Endothelial cell of umbilical vein (primary cell): ENCODE measurements at regions not wholly inside any gene's neighbourhood (a gene's known extent, or its start where the extent isn't known, plus 50 kb on each side); places are given as distances from the start of the nearest gene placed in this dataset.

Experiments
- BruUV-seq: library from RNA; stranded (reverse); fragments of 400-500 nt; replicated peaks from 2 replicates; lab custom pipeline; 2021; lab: Mats Ljungman, UMichigan
- CTCF ChIA-PET: fragments of 300-600, 350-600 bp; sonication (Branson Sonifier 250); formaldehyde crosslinking; loops from one replicate; lab custom pipeline; 2021; ENCODE audit warnings: antibody characterized with exemption, inconsistent platforms; lab: Charles Lee
- POLR2A ChIA-PET: fragments of 300-600, 350-600 bp; sonication (Branson Sonifier 250); formaldehyde crosslinking; loops from one replicate; lab custom pipeline; 2021; ENCODE audit warnings: antibody characterized with exemption, inconsistent platforms; lab: Charles Lee
- DNase-seq: peaks from one replicate; pipeline ENCODE4 v3.0.0-alpha.2; 2011; ENCODE audit warnings: low read depth, low spot score
- FAIRE-seq: peaks from 2 replicates; lab custom pipeline; 2011; peaks lifted over from hg19 to GRCh38; lab: Jason Lieb, UNC
- H2AFZ ChIP-seq: 2 replicates; pipeline ENCODE4 v1.6.0; 2012; ENCODE audit warnings: low read depth, low read length, control low read depth, inconsistent platforms
- H3K27ac ChIP-seq: 2 replicates; pipeline ENCODE4 v1.5.1; 2011; ENCODE audit warnings: low read depth, mild to moderate bottlenecking, control low read depth, low read length, moderate library complexity; ENCODE audit not compliant: insufficient read depth
- H3K27me3 ChIP-seq, 2 experiments: 2 replicates each; pipeline versions ENCODE4 v1.6.0 to v1.6.1; 2011; ENCODE audit warnings: low read length in 2 of 2, mixed read lengths in 1 of 2; ENCODE audit not compliant: control insufficient read depth in 2 of 2, insufficient read depth in 2 of 2
- H3K36me3 ChIP-seq, 2 experiments: 2 replicates in 1 of 2; 3 replicates in 1 of 2; pipeline ENCODE4 v1.5.1; 2011; ENCODE audit warnings: low read length in 2 of 2, mild to moderate bottlenecking in 1 of 2, moderate library complexity in 1 of 2; ENCODE audit not compliant: control insufficient read depth in 2 of 2, insufficient read depth in 2 of 2; ENCODE audit errors: extremely low read depth in 1 of 2
- H3K4me1 ChIP-seq: 3 replicates; pipeline ENCODE4 v1.5.1; 2011; ENCODE audit warnings: mild to moderate bottlenecking, low read length; ENCODE audit not compliant: control insufficient read depth, insufficient read depth; ENCODE audit errors: extremely low read depth
- H3K4me2 ChIP-seq: 2 replicates; pipeline ENCODE4 v1.6.1; 2011; ENCODE audit warnings: low read length, control low read depth, mixed read lengths; ENCODE audit not compliant: insufficient read depth
- H3K4me3 ChIP-seq, 3 experiments: fragments of 200-600 bp in 1 of 3; sonication (generic), shearing (Covaris generic) in 1 of 3; replicated peaks in 1 of 3; 2 replicates each; pipeline ENCODE4 v1.5.1; 2011 to 2016; ENCODE audit warnings: control low read depth in 3 of 3, low read length in 3 of 3, mild to moderate bottlenecking in 2 of 3, inconsistent platforms in 1 of 3, low read depth in 1 of 3, moderate library complexity in 1 of 3; ENCODE audit not compliant: insufficient read depth in 1 of 3
- H3K79me2 ChIP-seq: 2 replicates; pipeline ENCODE4 v1.6.0; 2012; ENCODE audit warnings: low read length, inconsistent platforms; ENCODE audit not compliant: control insufficient read depth, insufficient read depth
- H3K9ac ChIP-seq: replicated peaks from 2 replicates; pipeline ENCODE3; 2011; ENCODE audit warnings: low read length, control low read depth; ENCODE audit not compliant: insufficient read depth; ENCODE audit errors: extremely low read depth
- H3K9me1 ChIP-seq: replicated peaks from 3 replicates; pipeline ENCODE4 v1.6.0; 2011; ENCODE audit warnings: mild to moderate bottlenecking, low read length; ENCODE audit not compliant: control insufficient read depth, insufficient read depth; ENCODE audit errors: extremely low read depth
- H3K9me3 ChIP-seq: replicated peaks from 2 replicates; pipeline ENCODE4 v1.5.1; 2012; ENCODE audit warnings: low read length, inconsistent platforms; ENCODE audit not compliant: control insufficient read depth, insufficient read depth
- H4K20me1 ChIP-seq: replicated peaks from 2 replicates; pipeline ENCODE3; 2011; ENCODE audit warnings: mild to moderate bottlenecking, low read length; ENCODE audit not compliant: control insufficient read depth, insufficient read depth; ENCODE audit errors: extremely low read depth
- EZH2 ChIP-seq: IDR thresholded peaks from 2 replicates; pipeline ENCODE4 v1.6.1; 2012; ENCODE audit warnings: borderline replicate concordance, low read depth, mild to moderate bottlenecking, moderate library complexity, low read length, inconsistent platforms; ENCODE audit not compliant: severe bottlenecking
- FOS ChIP-seq: IDR thresholded peaks from 2 replicates; pipeline ENCODE4 v1.6.1; 2011; ENCODE audit warnings: mild to moderate bottlenecking, low read length, moderate library complexity, borderline replicate concordance; ENCODE audit not compliant: insufficient read depth
- GATA2 ChIP-seq: IDR thresholded peaks from 2 replicates; pipeline ENCODE4 v1.7.0; 2011; ENCODE audit warnings: low read depth, mild to moderate bottlenecking, moderate library complexity, mixed read lengths, low read length; ENCODE audit not compliant: insufficient read length, insufficient read depth
- JUN ChIP-seq: IDR thresholded peaks from 2 replicates; pipeline ENCODE4 v1.6.1; 2011; ENCODE audit warnings: borderline replicate concordance, low read depth; ENCODE audit not compliant: insufficient read length, insufficient read depth
- MYC ChIP-seq: IDR thresholded peaks from one replicate; pipeline ENCODE4 v1.6.1; 2011; ENCODE audit warnings: mild to moderate bottlenecking, low read depth, low read length
- POLR2A ChIP-seq: IDR thresholded peaks from 2 replicates; pipeline ENCODE4 v1.6.1; 2012; ENCODE audit warnings: low read depth, mild to moderate bottlenecking, control low read depth, low read length
- POLR2AphosphoS5 ChIP-seq: IDR thresholded peaks from 2 replicates; pipeline ENCODE4 v1.6.1; 2012; ENCODE audit warnings: low read depth, mild to moderate bottlenecking, control low read depth, low read length, moderate library complexity; ENCODE audit not compliant: insufficient read depth
- dilution Hi-C: fragments of 300-500 bp; cut with MboI; formaldehyde crosslinking; loops from one replicate; pipeline ENCODE4 v1.15.0; 2019; ENCODE audit warnings: low sequenced_read_pairs; ENCODE audit not compliant: extremely low pct_ligation_motif_present
- intact Hi-C: fragments of 100-400 bp; cut with micrococcal nuclease; formaldehyde crosslinking; loops from one replicate; pipeline ENCODE4 v1.10.0; 2022
- TF ChIP-seq, protein P1 (sequence below): IDR thresholded peaks from 2 replicates; pipeline ENCODE4 v1.6.1; 2011; ENCODE audit not compliant: insufficient read depth, insufficient read length
- TF ChIP-seq, protein P2 (sequence below), 2 donors: IDR thresholded peaks; 1 replicate in 1 of 2; 2 replicates in 1 of 2; pipeline ENCODE4 v1.5.1; 2011; ENCODE audit warnings: low read length in 2 of 2, mild to moderate bottlenecking in 2 of 2, moderate library complexity in 2 of 2, control low read depth in 1 of 2, inconsistent platforms in 1 of 2, low read depth in 1 of 2; ENCODE audit not compliant: insufficient read depth in 1 of 2; ENCODE audit errors: extremely low read depth in 1 of 2

DNA sequence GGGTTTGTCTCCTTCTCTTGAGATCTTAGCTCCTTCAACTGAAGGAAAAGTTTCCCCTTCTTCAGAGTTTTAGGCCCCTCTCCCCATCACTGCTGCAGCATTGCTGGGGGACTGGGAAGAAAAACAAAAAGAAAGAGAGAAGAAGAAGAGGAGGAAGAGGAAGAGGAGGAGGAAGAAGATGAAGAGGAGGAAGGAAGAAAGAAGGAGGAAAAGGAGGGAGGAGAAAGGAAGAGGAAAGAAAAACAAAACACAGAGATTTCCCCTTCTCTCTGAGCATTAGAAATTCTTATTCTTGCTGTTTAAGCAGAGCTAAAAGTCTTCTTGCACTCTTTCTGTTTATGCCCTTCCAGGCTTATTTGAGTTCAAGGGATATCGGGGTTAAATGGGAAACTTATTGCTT is 219.8 kb upstream of the AMIGO2 start:
- H3K27me3 ChIP-seq: no peaks in the 10 kb centered on the region
- no peak overlapping the region for H3K4me3 ChIP-seq
- no TSS peak for BruUV-seq
- no peak overlapping the region for H3K4me2 ChIP-seq
- FAIRE-seq: no peak
- no peaks in the 10 kb centered on the region for H4K20me1 ChIP-seq
- no peaks in the 10 kb centered on the region for H3K9me1 ChIP-seq
- intact Hi-C loops (no loop called here), dilution Hi-C loops (no loop called here)
- TF ChIP-seq POLR2AphosphoS5: no peak
- no peak for TF ChIP-seq MYC
- TF ChIP-seq, protein P1, sequence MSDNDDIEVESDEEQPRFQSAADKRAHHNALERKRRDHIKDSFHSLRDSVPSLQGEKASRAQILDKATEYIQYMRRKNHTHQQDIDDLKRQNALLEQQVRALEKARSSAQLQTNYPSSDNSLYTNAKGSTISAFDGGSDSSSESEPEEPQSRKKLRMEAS: no peak
- TF ChIP-seq POLR2A: no peak
- TF ChIP-seq, protein P2, sequence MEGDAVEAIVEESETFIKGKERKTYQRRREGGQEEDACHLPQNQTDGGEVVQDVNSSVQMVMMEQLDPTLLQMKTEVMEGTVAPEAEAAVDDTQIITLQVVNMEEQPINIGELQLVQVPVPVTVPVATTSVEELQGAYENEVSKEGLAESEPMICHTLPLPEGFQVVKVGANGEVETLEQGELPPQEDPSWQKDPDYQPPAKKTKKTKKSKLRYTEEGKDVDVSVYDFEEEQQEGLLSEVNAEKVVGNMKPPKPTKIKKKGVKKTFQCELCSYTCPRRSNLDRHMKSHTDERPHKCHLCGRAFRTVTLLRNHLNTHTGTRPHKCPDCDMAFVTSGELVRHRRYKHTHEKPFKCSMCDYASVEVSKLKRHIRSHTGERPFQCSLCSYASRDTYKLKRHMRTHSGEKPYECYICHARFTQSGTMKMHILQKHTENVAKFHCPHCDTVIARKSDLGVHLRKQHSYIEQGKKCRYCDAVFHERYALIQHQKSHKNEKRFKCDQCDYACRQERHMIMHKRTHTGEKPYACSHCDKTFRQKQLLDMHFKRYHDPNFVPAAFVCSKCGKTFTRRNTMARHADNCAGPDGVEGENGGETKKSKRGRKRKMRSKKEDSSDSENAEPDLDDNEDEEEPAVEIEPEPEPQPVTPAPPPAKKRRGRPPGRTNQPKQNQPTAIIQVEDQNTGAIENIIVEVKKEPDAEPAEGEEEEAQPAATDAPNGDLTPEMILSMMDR (IDR thresholded peaks at IDR 0.05; ENCODE audit: extremely low read depth in 1 of 2, insufficient read depth in 1 of 2, low read depth in 1 of 2, low read length in 2 of 2): no peak
- TF ChIP-seq EZH2: no peak
- no peak for TF ChIP-seq GATA2
- no peak for TF ChIP-seq FOS
- TF ChIP-seq JUN: no peak
- DNase-seq: no peak
- no peak overlapping the region for H3K9ac ChIP-seq
- no peaks in the 10 kb centered on the region for H3K79me2 ChIP-seq
- no peaks in the 10 kb centered on the region for H3K36me3 ChIP-seq
- no peak overlapping the region for H3K27ac ChIP-seq
- ChIA-PET POLR2A (no interaction called here), CTCF (no interaction called here)
- H3K9me3 ChIP-seq: no peaks in the 10 kb centered on the region
- H3K4me1 ChIP-seq: no peaks in the 10 kb centered on the region
- H2AFZ ChIP-seq: no peak overlapping the region
